Bronchial epithelial cell (primary cell): ENCODE measurements at regions not wholly inside any gene's neighbourhood (a gene's known extent, or its start where the extent isn't known, plus 50 kb on each side); places are given as distances from the start of the nearest gene placed in this dataset.

Source experiments
- DNase-seq: peaks from one replicate; pipeline ENCODE4 v3.0.0-alpha.2; 2010; ENCODE audit warnings: low read depth
- FAIRE-seq: peaks from 2 replicates; lab custom pipeline; 2011; peaks lifted over from hg19 to GRCh38; lab: Jason Lieb, UNC
- H3K27me3 ChIP-seq: 2 replicates; pipeline ENCODE4 v1.5.1; 2011; ENCODE audit warnings: low read length; ENCODE audit not compliant: control insufficient read depth, insufficient read depth
- H3K36me3 ChIP-seq: 2 replicates; pipeline ENCODE4 v1.5.1; 2011; ENCODE audit warnings: low read length; ENCODE audit not compliant: control insufficient read depth, insufficient read depth
- H3K4me3 ChIP-seq: 2 replicates; pipeline ENCODE4 v1.5.1; 2011; ENCODE audit warnings: mild to moderate bottlenecking, low read depth, low read length, control low read depth
- CTCF ChIP-seq: IDR thresholded peaks from 2 replicates; pipeline ENCODE4 v1.5.1; 2011; ENCODE audit warnings: mild to moderate bottlenecking, moderate library complexity, low read length, control low read depth, inconsistent platforms; ENCODE audit not compliant: insufficient read depth, severe bottlenecking

- TF ChIP-seq CTCF = peak; percentile 34
- FAIRE-seq (no peak), DNase-seq (peak; percentile 53)
- Histone ChIP-seq H3K4me3 (no peak overlapping the region), H3K36me3 (no peaks in the 10 kb centered on the region), H3K27me3 (no peaks in the 10 kb centered on the region)
Measured at GRCh38 chr7:19982841-19983835, 209.7 kb upstream of the TMEM196 start.

- H3K36me3 ChIP-seq = no peaks in the 10 kb centered on the region
- TF ChIP-seq CTCF = no peak
- DNase-seq = no peak
- H3K27me3 ChIP-seq = no peaks in the 10 kb centered on the region
- FAIRE-seq = no peak
- H3K4me3 ChIP-seq = no peak overlapping the region
Measured at GRCh38 chr7:19973581-19973980, 200.2 kb upstream of the TMEM196 start.

- Histone ChIP-seq H3K36me3 (no peaks in the 10 kb centered on the region), H3K27me3 (no peaks in the 10 kb centered on the region), H3K4me3 (no peak overlapping the region)
- no peak for FAIRE-seq
- no peak for DNase-seq
- no peak for TF ChIP-seq CTCF
Measured at GRCh38 chr7:19972876-19973275, 199.5 kb upstream of the TMEM196 start.

GRCh38 chr7:19971956-19972355 lies 198.5 kb upstream of the TMEM196 start:
- no peak for DNase-seq

GRCh38 chr7:19970514-19970913 lies 197.1 kb upstream of the TMEM196 start:
- TF ChIP-seq CTCF = no peak
- H3K4me3 ChIP-seq = no peak overlapping the region
- H3K36me3 ChIP-seq = no peaks in the 10 kb centered on the region
- H3K27me3 ChIP-seq = no peaks in the 10 kb centered on the region
- DNase-seq (no peak), FAIRE-seq (no peak)

More at GRCh38 chr7:19971956-19972355, 198.5 kb upstream of the TMEM196 start:
- no peak overlapping the region for H3K4me3 ChIP-seq
- no peak for FAIRE-seq
- H3K36me3 ChIP-seq = no peaks in the 10 kb centered on the region
- TF ChIP-seq CTCF = no peak
- no peaks in the 10 kb centered on the region for H3K27me3 ChIP-seq
